GM19452 (cell line): ENCODE measurements at regions not wholly inside any gene's neighbourhood (a gene's known extent, or its start where the extent isn't known, plus 50 kb on each side); places are given as distances from the start of the nearest gene placed in this dataset.

ENCODE experiments used
- ATAC-seq: cut with Tn5 transposase; IDR thresholded peaks from one replicate; pipeline ENCODE4 v1.9.1; 2021; ENCODE audit not compliant: unreplicated experiment

- ATAC-seq, result no peak
Observed at GRCh38 chr12:97408363-97408762, 54.2 kb upstream of the RMST start.

GRCh38 chr12:97411341-97411740 lies 51.3 kb upstream of the RMST start:
- no peak for ATAC-seq
